DND-41 (cell line): ENCODE measurements at regions not wholly inside any gene's neighbourhood (a gene's known extent, or its start where the extent isn't known, plus 50 kb on each side); places are given as distances from the start of the nearest gene placed in this dataset.

Experiments used
- ATAC-seq: fragments of 200-7000 bp; cut with Tn5 transposase; 3 replicates; pipeline ENCODE4 v1.9.1; 2021; ENCODE audit warnings: low read depth; ENCODE audit not compliant: insufficient read depth
- DNase-seq: peaks from one replicate; pipeline ENCODE4 v3.0.0-alpha.2; 2020
- H2AFZ ChIP-seq: 2 replicates; pipeline ENCODE4 v1.6.0; 2012; ENCODE audit warnings: low read depth, low read length
- H3K27ac ChIP-seq: 2 replicates; pipeline ENCODE4 v1.5.1; 2012; ENCODE audit warnings: low read length, inconsistent platforms
- H3K27me3 ChIP-seq: fragments of 200-600 bp; sonication (generic); 2 replicates; pipeline ENCODE4 v1.6.0; 2012; ENCODE audit warnings: low read length, mild to moderate bottlenecking, inconsistent platforms; ENCODE audit not compliant: insufficient read depth, poor library complexity
- H3K36me3 ChIP-seq: 2 replicates; pipeline ENCODE4 v1.5.1; 2012; ENCODE audit warnings: low read length, inconsistent platforms; ENCODE audit not compliant: insufficient read depth
- H3K4me1 ChIP-seq: 2 replicates; pipeline ENCODE4 v1.5.1; 2012; ENCODE audit warnings: mild to moderate bottlenecking, low read length; ENCODE audit not compliant: insufficient read depth
- H3K4me2 ChIP-seq: 2 replicates; pipeline ENCODE4 v1.6.0; 2012; ENCODE audit warnings: mild to moderate bottlenecking, moderate library complexity, low read length, inconsistent platforms; ENCODE audit not compliant: insufficient read depth
- H3K4me3 ChIP-seq, 2 experiments: fragments of 200-600 bp in 1 of 2; shearing (Covaris generic) in 1 of 2; 2 replicates each; pipeline ENCODE4 v1.5.1; 2012 to 2016; ENCODE audit warnings: inconsistent platforms in 2 of 2, low read length in 2 of 2, mild to moderate bottlenecking in 2 of 2, low read depth in 1 of 2, moderate library complexity in 1 of 2
- H3K79me2 ChIP-seq: 2 replicates; pipeline ENCODE4 v1.6.0; 2012; ENCODE audit warnings: low read length, inconsistent platforms; ENCODE audit not compliant: insufficient read depth
- H3K9ac ChIP-seq: 2 replicates; pipeline ENCODE4 v1.6.0; 2012; ENCODE audit warnings: low read depth, mild to moderate bottlenecking, inconsistent platforms, low read length, moderate library complexity
- H3K9me3 ChIP-seq: 2 replicates; pipeline ENCODE4 v1.5.1; 2012; ENCODE audit warnings: low read length, moderate library complexity, mild to moderate bottlenecking, inconsistent platforms; ENCODE audit not compliant: insufficient read depth, severe bottlenecking
- H4K20me1 ChIP-seq: 2 replicates; pipeline ENCODE4 v1.6.0; 2012; ENCODE audit warnings: low read length; ENCODE audit not compliant: insufficient read depth
- EZH2 ChIP-seq: IDR thresholded peaks from 3 replicates; pipeline ENCODE4 v1.6.1; 2012; ENCODE audit warnings: borderline replicate concordance, low read depth, mild to moderate bottlenecking, moderate library complexity, low read length, inconsistent platforms; ENCODE audit not compliant: severe bottlenecking
- TF ChIP-seq, protein P1 (sequence below): IDR thresholded peaks from 2 replicates; pipeline ENCODE4 v1.5.1; 2012; ENCODE audit warnings: borderline replicate concordance, low read length, moderate library complexity, mild to moderate bottlenecking; ENCODE audit not compliant: poor library complexity, severe bottlenecking; ENCODE audit errors: extremely low read depth

DNA sequence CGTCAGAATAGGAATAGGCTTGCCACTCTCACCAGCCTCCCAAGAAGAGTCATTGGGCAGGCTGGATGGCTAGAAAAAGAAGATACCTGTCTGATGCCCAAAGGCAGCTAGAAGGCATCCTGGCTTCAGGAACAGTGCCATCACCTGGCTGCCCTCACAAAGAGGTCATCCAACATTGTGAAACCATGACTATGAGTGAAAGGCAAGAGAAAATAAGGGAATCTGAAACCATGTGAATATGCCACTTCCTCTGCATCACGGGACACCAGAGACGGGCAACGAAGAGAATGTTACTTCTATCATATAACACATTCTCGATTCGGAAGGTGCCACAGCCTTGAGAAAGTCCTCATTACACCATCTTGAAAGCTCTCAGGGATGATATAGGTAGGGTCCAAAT, 182.0 kb downstream of the DAD1 start:
- H3K36me3 ChIP-seq: no peaks in the 10 kb centered on the region

GRCh38 chr14:22405201-22405600, 183.8 kb downstream of the DAD1 start:
- no peak for ATAC-seq
- H3K4me3 ChIP-seq: no peak overlapping the region
- no peaks in the 10 kb centered on the region for H4K20me1 ChIP-seq
- H3K79me2 ChIP-seq: no peaks in the 10 kb centered on the region
- no peak overlapping the region for H3K27ac ChIP-seq
- H3K4me2 ChIP-seq: no peak overlapping the region
- no peaks in the 10 kb centered on the region for H3K27me3 ChIP-seq
- H3K9me3 ChIP-seq: no peaks in the 10 kb centered on the region
- no peaks in the 10 kb centered on the region for H3K36me3 ChIP-seq
- no peak for DNase-seq
- H3K9ac ChIP-seq: no peak overlapping the region
- peaks cover 27% of the 10 kb centered on the region for H3K4me1 ChIP-seq
- TF ChIP-seq, protein P1, sequence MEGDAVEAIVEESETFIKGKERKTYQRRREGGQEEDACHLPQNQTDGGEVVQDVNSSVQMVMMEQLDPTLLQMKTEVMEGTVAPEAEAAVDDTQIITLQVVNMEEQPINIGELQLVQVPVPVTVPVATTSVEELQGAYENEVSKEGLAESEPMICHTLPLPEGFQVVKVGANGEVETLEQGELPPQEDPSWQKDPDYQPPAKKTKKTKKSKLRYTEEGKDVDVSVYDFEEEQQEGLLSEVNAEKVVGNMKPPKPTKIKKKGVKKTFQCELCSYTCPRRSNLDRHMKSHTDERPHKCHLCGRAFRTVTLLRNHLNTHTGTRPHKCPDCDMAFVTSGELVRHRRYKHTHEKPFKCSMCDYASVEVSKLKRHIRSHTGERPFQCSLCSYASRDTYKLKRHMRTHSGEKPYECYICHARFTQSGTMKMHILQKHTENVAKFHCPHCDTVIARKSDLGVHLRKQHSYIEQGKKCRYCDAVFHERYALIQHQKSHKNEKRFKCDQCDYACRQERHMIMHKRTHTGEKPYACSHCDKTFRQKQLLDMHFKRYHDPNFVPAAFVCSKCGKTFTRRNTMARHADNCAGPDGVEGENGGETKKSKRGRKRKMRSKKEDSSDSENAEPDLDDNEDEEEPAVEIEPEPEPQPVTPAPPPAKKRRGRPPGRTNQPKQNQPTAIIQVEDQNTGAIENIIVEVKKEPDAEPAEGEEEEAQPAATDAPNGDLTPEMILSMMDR: no peak
- no peak for TF ChIP-seq EZH2
- no peak overlapping the region for H2AFZ ChIP-seq

More for the DNA sequence above, 182.0 kb downstream of the DAD1 start:
- TF ChIP-seq EZH2: no peak
- TF ChIP-seq, protein P1: no peak
- Histone ChIP-seq H3K9ac (no peak overlapping the region), H4K20me1 (no peaks in the 10 kb centered on the region), H2AFZ (no peak overlapping the region), H3K4me3 (no peak overlapping the region), H3K27me3 (no peaks in the 10 kb centered on the region), H3K4me2 (no peak overlapping the region), H3K4me1 (peaks cover 28% of the 10 kb centered on the region), H3K27ac (no peak overlapping the region), H3K9me3 (no peaks in the 10 kb centered on the region), H3K79me2 (no peaks in the 10 kb centered on the region)
- DNase-seq (no peak), ATAC-seq (no peak)

- no peak overlapping the region for H2AFZ ChIP-seq
- DNase-seq: no peak
- no peak overlapping the region for H3K9ac ChIP-seq
These were observed 185.7 kb downstream of the DAD1 start for GRCh38 chr14:22403296-22403695.

More at GRCh38 chr14:22403296-22403695, 185.7 kb downstream of the DAD1 start:
- ATAC-seq: no peak
- Histone ChIP-seq H3K4me1 (peaks cover 23% of the 10 kb centered on the region), H3K4me2 (no peak overlapping the region), H3K27ac (no peak overlapping the region), H3K27me3 (no peaks in the 10 kb centered on the region), H3K9me3 (no peaks in the 10 kb centered on the region), H3K79me2 (no peaks in the 10 kb centered on the region), H3K4me3 (no peak overlapping the region), H3K36me3 (no peaks in the 10 kb centered on the region), H4K20me1 (no peaks in the 10 kb centered on the region)
- TF ChIP-seq EZH2: no peak
- TF ChIP-seq, protein P1: no peak
